Left lung (tissue), 4 donors: ENCODE measurements at regions not wholly inside any gene's neighbourhood (a gene's known extent, or its start where the extent isn't known, plus 50 kb on each side); places are given as distances from the start of the nearest gene placed in this dataset.
A peak's percentile ranks its signal among the peaks of the same experiment; 100 is the strongest.
"Not testable (repeated sequence)": the region's sequence is repeated elsewhere in the genome, so short reads cannot be mapped to it uniquely, and the experiment has no call there.

ENCODE experiments used
- ATAC-seq: fragments of 200-7000 bp; cut with Tn5 transposase; one replicate; pipeline ENCODE4 v1.9.1; 2020; ENCODE audit warnings: moderate library complexity
- DNase-seq, 4 donors: peaks; one replicate each; pipeline ENCODE4 v3.0.0-alpha.2; 2013 to 2020
- H3K27ac ChIP-seq, 2 donors: fragments of 200-600 bp; sonication (generic) in 1 of 2; one replicate each; pipeline versions ENCODE4 v1.5.0 to v1.8.0; 2020 to 2021
- H3K27me3 ChIP-seq, 2 donors: fragments of 200-600 bp; sonication (generic) in 1 of 2; one replicate each; pipeline versions ENCODE4 v1.5.0 to v1.8.0; 2020 to 2021
- H3K36me3 ChIP-seq, 2 donors: fragments of 200-600 bp; sonication (generic) in 1 of 2; one replicate each; pipeline versions ENCODE4 v1.5.0 to v1.8.0; 2020 to 2021
- H3K4me1 ChIP-seq, 2 donors: fragments of 200-600 bp; one replicate each; pipeline ENCODE4 v1.8.0; 2021
- H3K4me3 ChIP-seq, 2 donors: fragments of 200-600 bp; sonication (generic) in 1 of 2; one replicate each; pipeline versions ENCODE4 v1.5.0 to v1.8.0; 2020 to 2021; ENCODE audit warnings: mild to moderate bottlenecking in 1 of 2
- H3K9me3 ChIP-seq, 2 donors: fragments of 200-600 bp; sonication (generic) in 1 of 2; one replicate each; pipeline versions ENCODE4 v1.5.0 to v1.8.0; 2020 to 2021
- CTCF ChIP-seq, 2 donors: fragments of 200-600 bp; sonication (generic) in 1 of 2; IDR thresholded peaks; one replicate each; pipeline versions ENCODE4 v1.5.0 to v1.8.0; 2021; ENCODE audit warnings: antibody characterized with exemption in 2 of 2
- intact Hi-C, 2 donors: fragments of 100-400 bp; cut with DNase I; formaldehyde crosslinking; loops; one replicate each; pipeline versions ENCODE4 v1.11.2 to v1.14.2; 2022
- donor health status: DM: no; HTN: yes; CAD: no.
- donor health status: DM: no; HTN: no; CAD: no.

- ATAC-seq, result no peak
- no peaks in the 10 kb centered on the region for H3K27me3 ChIP-seq
- TF ChIP-seq CTCF (IDR thresholded peaks at IDR 0.05), result no peak
- H3K4me1 ChIP-seq, result no peaks in the 10 kb centered on the region
- H3K27ac ChIP-seq, result no peak overlapping the region
- no peaks in the 10 kb centered on the region for H3K36me3 ChIP-seq
- DNase-seq, result no peak
- H3K9me3 ChIP-seq, result no peaks in the 10 kb centered on the region
- H3K4me3 ChIP-seq, result no peak overlapping the region
- intact Hi-C loops, result no loop called here
Observed at GRCh38 chr7:79515358-79515757, 61.9 kb upstream of the MAGI2 start.

GRCh38 chr7:79513261-79513660 is 59.8 kb upstream of the MAGI2 start:
- no peaks in the 10 kb centered on the region for H3K9me3 ChIP-seq
- ATAC-seq (no peak), DNase-seq (no peak)
- no peaks in the 10 kb centered on the region for H3K4me1 ChIP-seq
- H3K27ac ChIP-seq, result no peak overlapping the region
- no peak for TF ChIP-seq CTCF (IDR thresholded peaks at IDR 0.05)
- no peaks in the 10 kb centered on the region for H3K27me3 ChIP-seq
- H3K36me3 ChIP-seq, result no peaks in the 10 kb centered on the region
- H3K4me3 ChIP-seq, result no peak overlapping the region
- intact Hi-C loops, result no loop called here

DNA sequence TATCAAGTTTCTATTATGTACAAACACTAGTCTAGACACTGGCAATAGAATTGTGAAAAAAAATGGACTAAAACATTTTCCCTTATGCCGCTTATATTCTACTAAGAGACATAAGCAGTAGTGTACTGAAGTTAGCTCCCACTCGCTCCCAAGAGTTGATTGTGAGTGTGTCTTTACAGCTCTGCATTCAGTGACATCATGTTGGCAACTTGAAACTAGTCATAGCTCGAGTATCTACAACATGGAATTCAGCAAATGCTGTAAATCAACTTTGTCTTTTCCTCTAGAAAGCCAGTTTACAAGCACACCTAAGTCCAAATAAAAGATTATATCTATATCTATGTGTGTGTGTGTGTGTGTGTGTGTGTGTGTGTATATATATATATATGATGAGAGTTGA is 58.8 kb upstream of the MAGI2 start:
- Histone ChIP-seq H3K27me3 (no peaks in the 10 kb centered on the region), H3K4me3 (no peak overlapping the region), H3K9me3 (no peaks in the 10 kb centered on the region), H3K27ac (no peak overlapping the region), H3K36me3 (no peaks in the 10 kb centered on the region), H3K4me1 (no peaks in the 10 kb centered on the region)
- DNase-seq (no peak), ATAC-seq (no peak)
- intact Hi-C loops, result no loop called here
- no peak for TF ChIP-seq CTCF (IDR thresholded peaks at IDR 0.05)

DNA sequence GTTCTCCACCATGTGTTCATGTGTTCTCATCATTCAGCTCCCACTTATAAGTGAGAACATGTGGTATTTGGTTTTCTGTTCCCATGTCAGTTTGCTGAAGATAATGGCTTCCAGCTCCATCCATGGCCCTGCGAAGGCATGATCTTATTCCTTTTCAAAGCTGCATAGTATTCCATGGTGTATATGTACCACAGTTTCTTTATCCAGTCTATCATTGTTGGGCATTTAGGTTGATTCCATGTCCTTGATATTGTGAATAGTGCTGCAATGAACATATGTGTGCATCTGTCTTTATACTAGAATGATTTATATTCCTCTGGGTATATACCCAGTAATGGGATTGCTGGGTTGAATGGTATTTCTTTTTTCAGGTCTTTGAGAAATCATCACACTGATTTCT is 57.6 kb upstream of the MAGI2 start:
- H3K4me1 ChIP-seq, H3K4me3 ChIP-seq, intact Hi-C loops, H3K27me3 ChIP-seq, ATAC-seq, DNase-seq, H3K36me3 ChIP-seq, H3K27ac ChIP-seq, H3K9me3 ChIP-seq: not testable (repeated sequence)

DNA sequence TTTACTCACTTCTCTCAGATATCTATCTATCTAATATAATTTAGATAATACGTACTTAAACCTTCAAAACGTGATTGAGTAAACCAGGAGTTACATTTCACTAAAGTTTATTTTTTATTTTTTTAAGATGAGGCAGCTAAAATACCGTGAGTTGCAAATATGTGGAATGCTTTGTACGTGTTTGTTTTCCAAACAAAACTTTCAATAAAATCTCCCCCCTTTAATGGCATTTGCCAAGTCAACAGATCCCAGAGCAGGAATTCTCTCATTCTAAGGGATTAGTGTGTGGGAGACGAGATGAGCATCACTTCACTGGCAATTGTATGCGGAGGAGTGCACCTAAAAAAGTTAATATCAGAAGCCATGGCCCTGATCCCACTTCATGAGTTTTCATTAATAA is 53.7 kb upstream of the MAGI2 start:
- H3K4me3 ChIP-seq, result no peak overlapping the region
- no peaks in the 10 kb centered on the region for H3K4me1 ChIP-seq
- no peaks in the 10 kb centered on the region for H3K9me3 ChIP-seq
- H3K27ac ChIP-seq, result no peak overlapping the region
- intact Hi-C loops, result no loop called here
- TF ChIP-seq CTCF (IDR thresholded peaks at IDR 0.05), result no peak
- H3K27me3 ChIP-seq, result no peaks in the 10 kb centered on the region
- no peak for DNase-seq
- ATAC-seq, result no peak
- no peaks in the 10 kb centered on the region for H3K36me3 ChIP-seq

DNA sequence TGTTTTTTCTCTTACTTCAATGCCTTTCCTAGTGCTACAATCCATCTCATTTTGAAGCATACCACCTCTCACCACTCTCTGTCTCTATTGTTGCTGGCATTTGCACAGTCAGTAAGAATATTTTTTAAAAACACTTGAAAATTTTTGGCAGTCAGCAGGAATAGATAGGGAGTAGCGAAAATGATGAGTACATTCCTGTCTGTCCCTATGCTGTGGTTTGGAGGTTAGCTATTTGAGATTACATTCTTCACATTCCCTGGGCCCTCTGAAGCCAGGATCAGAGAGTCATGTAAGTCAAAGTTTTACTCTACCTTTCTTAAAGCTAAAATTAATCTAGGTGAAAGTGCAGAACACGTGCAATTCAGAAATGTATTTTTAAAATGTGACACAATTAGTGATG is 53.0 kb upstream of the MAGI2 start:
- no peaks in the 10 kb centered on the region for H3K9me3 ChIP-seq
- ATAC-seq (peak; percentile 36), DNase-seq (no peak)
- intact Hi-C loops, result no loop called here
- H3K4me3 ChIP-seq, result no peak overlapping the region
- H3K36me3 ChIP-seq, result no peaks in the 10 kb centered on the region
- H3K27me3 ChIP-seq, result no peaks in the 10 kb centered on the region
- no peak for TF ChIP-seq CTCF (IDR thresholded peaks at IDR 0.05)
- no peaks in the 10 kb centered on the region for H3K4me1 ChIP-seq
- no peak overlapping the region for H3K27ac ChIP-seq
